Neuronal stem cell (in vitro differentiated cells): ENCODE measurements at regions not wholly inside any gene's neighbourhood (a gene's known extent, or its start where the extent isn't known, plus 50 kb on each side); places are given as distances from the start of the nearest gene placed in this dataset.

Experiments used
- DNase-seq: peaks from one replicate; pipeline ENCODE4 v3.0.0-alpha.2; 2013; ENCODE audit warnings: low spot score
- H2AFZ ChIP-seq: one replicate; pipeline ENCODE4 v1.6.1; 2013; ENCODE audit warnings: mild to moderate bottlenecking, low read length, inconsistent platforms
- H2AK5ac ChIP-seq: 2 replicates; pipeline ENCODE4 v1.6.1; 2013; ENCODE audit warnings: low read depth, mild to moderate bottlenecking, inconsistent platforms, low read length, moderate library complexity, mixed read lengths
- H2BK120ac ChIP-seq: 2 replicates; pipeline ENCODE4 v1.6.1; 2013; ENCODE audit warnings: low read depth, mild to moderate bottlenecking, inconsistent platforms, low read length, moderate library complexity, mixed read lengths
- H2BK12ac ChIP-seq: one replicate; pipeline ENCODE4 v1.6.1; 2013; ENCODE audit warnings: low read length, inconsistent platforms
- H2BK15ac ChIP-seq: 2 replicates; pipeline ENCODE4 v1.6.1; 2013; ENCODE audit warnings: mild to moderate bottlenecking, low read length, inconsistent platforms, mixed read lengths
- H2BK5ac ChIP-seq: one replicate; pipeline ENCODE4 v1.6.1; 2013; ENCODE audit warnings: inconsistent platforms, mild to moderate bottlenecking, low read length, moderate library complexity
- H3K14ac ChIP-seq: one replicate; pipeline ENCODE4 v1.6.1; 2013; ENCODE audit warnings: low read length, inconsistent platforms
- H3K18ac ChIP-seq: 2 replicates; pipeline ENCODE4 v1.6.1; 2013; ENCODE audit warnings: low read length, inconsistent platforms
- H3K23ac ChIP-seq: 2 replicates; pipeline ENCODE4 v1.6.1; 2013; ENCODE audit warnings: low read depth, mild to moderate bottlenecking, mixed read lengths, low read length, inconsistent platforms; ENCODE audit not compliant: poor library complexity
- H3K27ac ChIP-seq: replicated peaks from 3 replicates; pipeline ENCODE4 v1.5.1; 2013; ENCODE audit warnings: low read length, inconsistent platforms
- H3K27me3 ChIP-seq, 3 experiments: 2 replicates each; pipeline ENCODE4 v1.6.1; 2013; ENCODE audit warnings: low read length in 3 of 3, mild to moderate bottlenecking in 2 of 3, inconsistent platforms in 1 of 3, low read depth in 1 of 3, mixed read lengths in 1 of 3, moderate library complexity in 1 of 3; ENCODE audit not compliant: control insufficient read depth in 3 of 3, insufficient read depth in 3 of 3
- H3K36me3 ChIP-seq, 2 donors: replicated peaks in 1 of 2; 2 replicates each; pipeline ENCODE4 v1.6.1; 2013; ENCODE audit warnings: low read length in 2 of 2; ENCODE audit not compliant: control insufficient read depth in 2 of 2, insufficient read depth in 2 of 2
- H3K4ac ChIP-seq: 2 replicates; pipeline ENCODE4 v1.6.1; 2013; ENCODE audit warnings: inconsistent platforms, mild to moderate bottlenecking, low read length, moderate library complexity
- H3K4me1 ChIP-seq, 2 donors: 1 replicate in 1 of 2; 2 replicates in 1 of 2; pipeline ENCODE4 v1.6.1; 2013; ENCODE audit warnings: low read length in 2 of 2, low read depth in 1 of 2; ENCODE audit not compliant: control insufficient read depth in 2 of 2, insufficient read depth in 1 of 2
- H3K4me2 ChIP-seq: one replicate; pipeline ENCODE4 v1.6.1; 2013; ENCODE audit warnings: mild to moderate bottlenecking, low read length, inconsistent platforms; ENCODE audit not compliant: insufficient read depth, poor library complexity, severe bottlenecking
- H3K4me3 ChIP-seq, 2 donors: 2 replicates each; pipeline ENCODE4 v1.5.1; 2013; ENCODE audit warnings: low read length in 2 of 2, mild to moderate bottlenecking in 2 of 2, inconsistent platforms in 1 of 2, moderate library complexity in 1 of 2
- H3K79me1 ChIP-seq: one replicate; pipeline ENCODE4 v1.6.1; 2013; ENCODE audit warnings: low read depth, mild to moderate bottlenecking, inconsistent platforms, low read length, moderate library complexity
- H3K9ac ChIP-seq: one replicate; pipeline ENCODE4 v1.6.1; 2013; ENCODE audit warnings: mild to moderate bottlenecking, low read depth, low read length, inconsistent platforms; ENCODE audit not compliant: poor library complexity
- H3K9me3 ChIP-seq, 2 donors: replicated peaks in 1 of 2; 2 replicates each; pipeline versions ENCODE3 to v1.6.1; 2013; ENCODE audit warnings: low read length in 2 of 2, mild to moderate bottlenecking in 2 of 2, inconsistent platforms in 1 of 2, low read depth in 1 of 2, mixed read lengths in 1 of 2, moderate library complexity in 1 of 2; ENCODE audit not compliant: control insufficient read depth in 2 of 2, insufficient read depth in 1 of 2
- H4K8ac ChIP-seq: one replicate; pipeline ENCODE4 v1.6.1; 2013; ENCODE audit warnings: low read depth, mild to moderate bottlenecking, inconsistent platforms, low read length, moderate library complexity
- H4K91ac ChIP-seq: one replicate; pipeline ENCODE4 v1.6.1; 2013; ENCODE audit warnings: low read length, low read depth, mild to moderate bottlenecking, inconsistent platforms; ENCODE audit not compliant: poor library complexity
- WGBS, 2 donors: extraction: QIAGEN DNeasy Blood & Tissue Kit; methylation state at CpG; one replicate each; pipeline ENCODE4 v1.1.7; 2013; ENCODE audit warnings: missing lambda C conversion rate in 2 of 2, mixed read lengths in 1 of 2; ENCODE audit not compliant: insufficient read length in 2 of 2, insufficient replicate concordance in 1 of 2; ENCODE audit errors: extremely low coverage in 2 of 2; 5-methylcytosine and 5-hydroxymethylcytosine counted together

GRCh38 chr10:70966646-70967553 is 78.5 kb upstream of the PCBD1 start:
- H3K23ac ChIP-seq: no peak overlapping the region
- no peak for DNase-seq
- H3K4me1 ChIP-seq: peaks cover 13 to 25% of the 10 kb centered on the region in 2 donors
- H4K91ac ChIP-seq: no peak overlapping the region
- WGBS, 2 donors: no CpG with 5 or more reads among the region's 11 CpGs
- peaks cover 0 to 4% of the 10 kb centered on the region in 2 donors for H3K9me3 ChIP-seq
- H3K4me2 ChIP-seq: no peak overlapping the region
- H4K8ac ChIP-seq: no peak overlapping the region
- no peak overlapping the region for H3K4me3 ChIP-seq
- no peak overlapping the region for H2BK120ac ChIP-seq
- H3K36me3 ChIP-seq: no peaks in the 10 kb centered on the region
- H2BK5ac ChIP-seq: no peak overlapping the region
- H3K18ac ChIP-seq: no peak overlapping the region
- H2AK5ac ChIP-seq: no peak overlapping the region
- H3K27me3 ChIP-seq: no peaks in the 10 kb centered on the region
- no peak overlapping the region for H2BK12ac ChIP-seq
- H3K14ac ChIP-seq: no peak overlapping the region
- H3K27ac ChIP-seq: no peak overlapping the region
- H3K79me1 ChIP-seq: no peaks in the 10 kb centered on the region
- H3K9ac ChIP-seq: no peak overlapping the region
- H2BK15ac ChIP-seq: no peak overlapping the region
- H2AFZ ChIP-seq: no peak overlapping the region
- H3K4ac ChIP-seq: no peak overlapping the region

GRCh38 chr10:70967591-70968587 is 79.5 kb upstream of the PCBD1 start:
- Histone ChIP-seq H3K14ac (no peak overlapping the region), H2BK5ac (no peak overlapping the region), H2AK5ac (no peak overlapping the region), H3K9ac (no peak overlapping the region), H2BK120ac (no peak overlapping the region), H4K8ac (no peak overlapping the region), H2BK15ac (no peak overlapping the region), H3K18ac (no peak overlapping the region), H3K9me3 (peaks cover 0 to 4% of the 10 kb centered on the region in 2 donors), H3K4ac (no peak overlapping the region), H3K23ac (no peak overlapping the region), H3K36me3 (no peaks in the 10 kb centered on the region), H4K91ac (no peak overlapping the region), H2BK12ac (no peak overlapping the region), H2AFZ (no peak overlapping the region), H3K79me1 (no peaks in the 10 kb centered on the region), H3K4me2 (no peak overlapping the region), H3K4me3 (no peak overlapping the region), H3K27me3 (no peaks in the 10 kb centered on the region), H3K4me1 (peaks cover 13 to 25% of the 10 kb centered on the region in 2 donors), H3K27ac (no peak overlapping the region)
- WGBS, 2 donors: no CpG with 5 or more reads among the region's 15 CpGs
- DNase-seq: peak; percentile 59

- H4K91ac ChIP-seq: no peak overlapping the region
- peak overlapping the region; percentile 53 for H3K18ac ChIP-seq
- H4K8ac ChIP-seq: no peak overlapping the region
- no CpG with 5 or more reads among the region's 6 CpGs for WGBS, 2 donors
- H3K4ac ChIP-seq: no peak overlapping the region
- no peaks in the 10 kb centered on the region for H3K27me3 ChIP-seq
- no peak for DNase-seq
- no peak overlapping the region for H3K27ac ChIP-seq
- no peaks in the 10 kb centered on the region for H3K79me1 ChIP-seq
- H2AK5ac ChIP-seq: no peak overlapping the region
- peaks cover 13 to 25% of the 10 kb centered on the region in 2 donors for H3K4me1 ChIP-seq
- no peak overlapping the region for H2BK12ac ChIP-seq
- H3K4me2 ChIP-seq: no peak overlapping the region
- no peak overlapping the region for H2BK5ac ChIP-seq
- no peak overlapping the region for H3K9ac ChIP-seq
- H3K9me3 ChIP-seq: peaks cover 0 to 4% of the 10 kb centered on the region in 2 donors
- no peaks in the 10 kb centered on the region for H3K36me3 ChIP-seq
- H3K23ac ChIP-seq: no peak overlapping the region
- H2BK15ac ChIP-seq: no peak overlapping the region
- no peak overlapping the region for H2BK120ac ChIP-seq
- H3K4me3 ChIP-seq: no peak overlapping the region
- no peak overlapping the region for H3K14ac ChIP-seq
- no peak overlapping the region for H2AFZ ChIP-seq
Observed at GRCh38 chr10:70969188-70969587, 80.8 kb upstream of the PCBD1 start.

- peaks cover 13 to 25% of the 10 kb centered on the region in 2 donors for H3K4me1 ChIP-seq
- no peaks in the 10 kb centered on the region for H3K36me3 ChIP-seq
- no peaks in the 10 kb centered on the region for H3K27me3 ChIP-seq
- no peak overlapping the region for H3K4me2 ChIP-seq
- no peak overlapping the region for H2BK5ac ChIP-seq
- H3K18ac ChIP-seq: no peak overlapping the region
- WGBS, 2 donors: no CpG with 5 or more reads among the region's 5 CpGs
- no peak overlapping the region for H2BK15ac ChIP-seq
- no peak overlapping the region for H2BK120ac ChIP-seq
- H3K79me1 ChIP-seq: no peaks in the 10 kb centered on the region
- no peak overlapping the region for H3K14ac ChIP-seq
- no peak overlapping the region for H3K23ac ChIP-seq
- no peak overlapping the region for H3K4me3 ChIP-seq
- H3K27ac ChIP-seq: no peak overlapping the region
- no peak overlapping the region for H4K8ac ChIP-seq
- H4K91ac ChIP-seq: no peak overlapping the region
- H3K4ac ChIP-seq: no peak overlapping the region
- H3K9ac ChIP-seq: no peak overlapping the region
- H2BK12ac ChIP-seq: no peak overlapping the region
- no peak for DNase-seq
- H3K9me3 ChIP-seq: peaks cover 0 to 4% of the 10 kb centered on the region in 2 donors
- no peak overlapping the region for H2AK5ac ChIP-seq
- H2AFZ ChIP-seq: no peak overlapping the region
Observed at GRCh38 chr10:70970830-70971229, 82.5 kb upstream of the PCBD1 start.
